H1 (cell line): ENCODE measurements at regions not wholly inside any gene's neighbourhood (a gene's known extent, or its start where the extent isn't known, plus 50 kb on each side); places are given as distances from the start of the nearest gene placed in this dataset.

Source experiments
- CEBPB ChIP-seq: IDR thresholded peaks from 2 replicates; pipeline ENCODE4 v1.6.1; 2012; ENCODE audit warnings: low read depth, low read length
- EP300 ChIP-seq, 2 experiments: IDR thresholded peaks; 1 replicate in 1 of 2; 2 replicates in 1 of 2; pipeline ENCODE4 v1.6.1; 2011 to 2012; ENCODE audit warnings: low read depth in 2 of 2, low read length in 2 of 2, mild to moderate bottlenecking in 2 of 2, borderline replicate concordance in 1 of 2, inconsistent platforms in 1 of 2, moderate library complexity in 1 of 2
- JUND ChIP-seq: IDR thresholded peaks from 2 replicates; pipeline ENCODE4 v1.6.1; 2011; ENCODE audit warnings: mild to moderate bottlenecking, improper control_type of control experiment, low read length
- NRF1 ChIP-seq: IDR thresholded peaks from 2 replicates; pipeline ENCODE4 v1.6.1; 2011; ENCODE audit warnings: mild to moderate bottlenecking, low read depth, low read length, improper control_type of control experiment
- POLR2A ChIP-seq, 2 experiments: IDR thresholded peaks; 1 replicate in 1 of 2; 2 replicates in 1 of 2; pipeline ENCODE4 v1.6.1; 2011; ENCODE audit warnings: low read depth in 2 of 2, low read length in 2 of 2, mild to moderate bottlenecking in 2 of 2; ENCODE audit errors: control extremely low read depth in 1 of 2
- RAD21 ChIP-seq, 2 experiments: IDR thresholded peaks in 1 of 2; conservative IDR thresholded peaks in 1 of 2; 2 replicates each; pipeline ENCODE4 v1.6.1; 2011; ENCODE audit warnings: low read depth in 2 of 2, low read length in 2 of 2, improper control_type of control experiment in 1 of 2, inconsistent platforms in 1 of 2, mild to moderate bottlenecking in 1 of 2, moderate library complexity in 1 of 2
- RXRA ChIP-seq: IDR thresholded peaks from 2 replicates; pipeline ENCODE4 v1.6.1; 2011; ENCODE audit warnings: low read depth, mild to moderate bottlenecking, low read length, moderate library complexity; ENCODE audit not compliant: insufficient read depth
- SRF ChIP-seq: IDR thresholded peaks from 2 replicates; pipeline ENCODE4 v1.6.1; 2011; ENCODE audit warnings: mild to moderate bottlenecking, low read depth, low read length, moderate library complexity

GRCh38 chr9:75626860-75627259, 263.6 kb upstream of the PCSK5 start (continued):
- no peak for TF ChIP-seq POLR2A (IDR thresholded peaks at IDR 0.05; ENCODE audit: control extremely low read depth in 1 of 2, low read depth in 2 of 2, low read length in 2 of 2)
- TF ChIP-seq RAD21 (IDR thresholded peaks at IDR 0.05 in 1 of 2, conservative IDR thresholded peaks at IDR 0.05 in 1 of 2; ENCODE audit: low read depth in 2 of 2, low read length in 2 of 2), result no peak
- no peak for TF ChIP-seq RXRA
- no peak for TF ChIP-seq JUND
- TF ChIP-seq SRF, result no peak
- no peak for TF ChIP-seq EP300 (IDR thresholded peaks at IDR 0.05; ENCODE audit: borderline replicate concordance in 1 of 2, low read depth in 2 of 2, low read length in 2 of 2)
- TF ChIP-seq NRF1, result no peak
- TF ChIP-seq CEBPB, result no peak
- TF ChIP-seq, all 59 proteins: peak for 0
